ENCODE measurements at regions not wholly inside any gene's neighbourhood (a gene's known extent, or its start where the extent isn't known, plus 50 kb on each side); places are given as distances from the start of the nearest gene placed in this dataset.

DNA sequence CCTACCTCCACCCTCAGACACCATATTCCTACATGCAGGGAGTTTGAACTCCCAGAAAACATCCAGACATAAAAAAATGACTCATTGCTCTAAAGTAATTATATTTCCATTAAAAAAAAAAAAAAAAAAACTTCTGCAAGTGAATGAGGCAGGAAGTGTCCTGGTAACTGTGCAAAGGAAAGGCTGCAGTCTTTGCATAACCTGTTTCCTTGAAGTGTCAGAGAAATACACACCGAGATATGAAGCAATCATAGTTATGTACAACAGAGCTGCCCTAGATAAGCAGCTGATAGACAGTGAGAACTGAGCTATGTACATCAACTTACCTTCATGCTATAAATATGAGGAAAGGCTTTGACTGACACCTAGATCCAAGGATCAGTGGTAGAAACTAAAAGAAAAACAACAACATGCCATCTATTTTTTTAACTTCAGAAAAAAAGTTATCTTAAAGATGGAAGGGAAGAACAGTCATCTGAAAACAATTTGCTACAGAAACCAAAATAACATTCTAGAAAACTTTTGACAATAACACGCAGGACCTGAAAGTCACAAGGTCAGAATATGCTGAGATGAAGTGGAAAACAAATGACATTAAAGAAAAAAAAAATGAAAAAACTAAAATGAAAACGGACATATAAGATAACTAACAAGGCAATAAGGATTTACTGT, 263.2 kb downstream of the SEC23A start:
- no peak for ATAC-seq

DNA sequence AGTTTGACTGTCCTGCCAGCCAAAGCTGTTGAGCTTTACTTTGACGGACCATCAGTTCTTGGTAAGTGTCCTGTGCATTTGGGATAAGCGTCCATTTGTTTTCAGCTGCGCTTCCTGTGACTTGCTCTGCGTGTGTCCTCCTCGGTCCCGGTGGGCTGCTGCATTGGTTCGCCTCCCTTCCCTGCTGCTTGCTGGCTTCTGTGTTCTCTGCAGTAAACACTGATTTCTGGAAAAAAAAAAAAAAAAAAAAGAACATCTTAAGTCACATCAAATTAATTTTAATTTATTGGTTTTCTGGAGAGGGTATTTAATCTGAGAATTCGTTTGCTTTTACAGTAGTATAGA, 264.1 kb downstream of the SEC23A start:
- ATAC-seq: no peak

DNA sequence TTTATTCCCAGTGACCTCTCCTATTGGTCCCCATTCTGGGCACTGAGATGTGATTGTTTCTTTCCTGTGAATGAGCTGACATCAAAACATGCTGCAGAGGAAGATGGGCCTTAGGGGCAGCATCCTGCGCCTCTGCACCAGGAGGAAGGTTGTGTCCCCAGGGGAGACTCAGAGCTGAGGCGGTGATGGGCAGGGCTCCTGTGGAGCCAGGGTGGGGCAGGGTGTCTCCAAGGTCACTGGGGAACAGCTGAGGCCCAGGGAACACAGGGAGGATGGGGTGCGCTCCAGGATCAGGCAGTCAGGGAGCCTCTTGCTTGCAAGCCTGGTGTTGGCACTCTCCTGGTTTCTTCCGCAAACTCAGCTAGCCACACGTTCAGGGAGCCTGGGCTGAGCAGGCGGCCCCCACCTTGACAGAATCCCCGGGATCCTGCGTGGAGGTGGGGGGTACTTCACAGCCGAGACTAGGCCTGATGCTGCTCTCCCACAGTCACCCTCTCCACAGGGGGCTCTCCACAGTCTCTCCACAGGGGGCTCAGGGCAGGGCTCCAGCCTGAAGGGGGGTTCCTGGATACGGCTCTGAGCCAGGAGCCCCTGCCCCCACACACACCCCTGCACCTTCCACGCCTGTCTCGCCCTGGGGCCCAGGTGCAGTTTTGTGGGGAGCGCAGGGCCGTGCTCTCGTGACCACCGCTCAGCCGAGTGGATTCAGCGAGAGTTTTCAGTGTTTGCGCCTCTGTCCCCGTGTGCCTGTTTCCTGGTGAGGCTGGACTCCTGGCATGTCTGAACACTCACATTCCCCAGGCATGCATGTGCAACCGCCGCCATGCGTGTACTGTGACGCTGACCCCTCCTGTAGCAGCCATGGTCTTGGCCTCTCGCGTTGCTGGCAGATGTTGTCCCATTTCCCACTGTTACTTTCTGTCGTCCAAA, 264.7 kb downstream of the SEC23A start:
- ATAC-seq: no peak

DNA sequence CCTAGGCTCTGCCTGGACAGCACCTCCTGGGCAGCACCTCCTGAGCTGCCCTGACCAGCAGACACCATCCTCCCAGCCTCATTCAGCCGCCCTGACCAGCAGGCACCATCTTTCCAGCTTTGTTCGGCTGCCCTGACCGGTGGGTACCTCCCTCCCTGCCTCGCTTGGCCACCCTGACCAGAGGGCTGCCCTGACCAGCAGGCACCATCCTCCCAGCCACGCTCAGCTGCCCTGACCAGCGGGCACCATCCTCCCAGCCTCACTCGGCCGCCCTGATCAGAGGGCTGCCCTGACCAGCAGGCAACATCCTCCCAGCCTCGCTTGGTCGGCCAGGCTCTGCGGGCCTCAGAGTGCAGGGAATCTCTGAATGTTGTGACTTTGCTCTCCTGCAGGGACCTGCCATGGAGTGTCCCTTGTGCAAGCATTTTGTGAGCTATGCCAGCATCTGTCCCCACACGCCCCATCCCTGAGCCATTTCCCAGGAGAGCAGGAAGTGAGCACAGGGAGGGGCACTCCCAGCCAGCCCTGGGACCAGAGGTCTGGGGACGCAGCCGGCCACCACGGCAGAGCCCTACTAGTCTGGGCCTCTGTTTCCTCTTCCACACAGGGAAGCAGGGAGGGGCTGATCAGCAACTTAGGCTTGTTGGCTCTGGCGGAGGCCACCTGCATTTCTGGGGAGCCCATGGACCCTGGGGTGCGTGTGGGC, 265.5 kb downstream of the SEC23A start:
- no peak for ATAC-seq

DNA sequence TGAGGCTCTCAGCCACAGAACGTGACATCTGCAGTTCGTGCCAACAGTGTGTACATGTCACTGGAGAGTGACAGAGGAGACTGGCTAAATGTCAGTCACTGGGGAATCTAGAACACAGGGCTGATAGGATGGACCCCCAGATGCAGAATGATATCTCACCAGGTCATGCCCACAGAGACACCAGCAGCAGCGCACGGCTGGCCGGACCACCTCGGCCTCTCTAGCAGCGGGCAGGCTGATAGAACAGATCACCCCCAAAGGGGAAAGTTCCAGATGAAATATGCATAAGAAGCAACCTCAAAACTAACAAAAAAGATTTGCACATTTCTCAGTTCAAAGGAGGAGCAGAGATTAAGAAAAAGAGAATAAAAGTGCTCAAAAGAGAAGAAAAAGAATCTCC, 266.5 kb downstream of the SEC23A start:
- no peak for ATAC-seq

DNA sequence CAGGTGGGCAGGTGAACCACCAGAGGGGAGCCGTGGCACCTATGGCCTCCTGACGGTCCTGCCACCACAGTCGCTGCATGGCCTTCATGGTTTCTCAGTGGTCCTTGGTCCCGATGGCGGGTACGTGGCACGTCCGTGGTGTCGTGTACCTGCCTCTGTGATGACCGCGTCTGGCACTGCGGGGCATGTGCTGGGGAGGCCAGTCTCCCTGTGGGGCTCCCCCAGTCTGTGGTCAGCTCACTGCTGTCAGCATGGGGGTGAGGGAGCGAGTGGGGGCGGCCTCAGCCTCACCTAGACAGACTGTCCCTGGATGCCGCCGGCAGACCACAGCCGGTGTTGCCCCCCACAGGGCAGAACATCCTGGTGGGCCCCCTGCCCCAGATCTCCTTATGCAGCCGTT, 267.2 kb downstream of the SEC23A start:
- no peak for ATAC-seq

DNA sequence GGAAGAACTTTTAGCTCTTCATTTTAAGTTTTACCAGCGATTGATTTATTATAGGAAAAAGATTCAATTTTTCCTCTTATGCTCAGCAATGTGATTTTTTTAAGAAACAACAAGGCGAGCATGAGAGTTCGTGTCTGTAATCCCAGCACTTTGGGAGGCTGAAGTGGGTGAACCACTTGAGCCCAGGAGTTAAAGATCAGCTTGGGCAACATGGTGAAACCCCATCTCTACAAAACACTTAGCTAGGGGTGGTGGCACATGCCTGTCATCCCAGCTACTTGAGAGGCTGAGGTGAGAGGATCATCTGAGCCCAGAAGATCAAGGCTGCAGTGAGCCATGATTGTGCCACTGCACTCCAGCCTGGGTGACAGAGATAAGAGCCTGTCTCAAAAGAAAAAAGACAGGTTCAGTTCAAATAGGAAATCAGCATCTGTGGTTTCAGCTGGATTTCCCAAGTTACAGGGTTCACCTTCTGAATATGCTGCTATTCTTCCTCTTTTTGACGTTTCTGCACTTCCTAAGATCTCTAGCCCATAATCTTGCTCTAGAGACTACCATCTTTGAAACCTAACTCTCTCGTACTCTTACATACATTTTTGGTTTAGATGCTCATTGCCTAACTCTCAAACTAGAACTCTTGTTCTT, 274.7 kb downstream of the SEC23A start:
- no peak for ATAC-seq

DNA sequence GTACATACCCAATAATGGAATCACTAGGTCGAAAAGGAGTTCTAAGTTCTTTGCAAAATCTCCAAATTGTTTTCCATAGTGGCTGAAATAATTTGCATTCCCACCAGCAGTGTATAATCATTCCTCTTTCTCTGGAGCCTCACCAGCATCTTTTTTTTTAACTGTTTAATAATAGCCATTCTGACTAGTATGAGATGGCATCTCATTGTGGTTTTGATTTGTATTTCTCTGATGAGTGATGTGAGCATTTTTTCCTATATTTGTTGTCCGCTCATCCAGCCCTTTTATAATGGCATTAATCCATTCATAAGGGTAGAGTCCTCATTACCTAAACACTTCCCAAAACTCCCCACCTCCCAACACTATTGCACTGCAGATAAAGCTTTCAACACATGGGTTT, 278.3 kb downstream of the SEC23A start:
- no peak for ATAC-seq

DNA sequence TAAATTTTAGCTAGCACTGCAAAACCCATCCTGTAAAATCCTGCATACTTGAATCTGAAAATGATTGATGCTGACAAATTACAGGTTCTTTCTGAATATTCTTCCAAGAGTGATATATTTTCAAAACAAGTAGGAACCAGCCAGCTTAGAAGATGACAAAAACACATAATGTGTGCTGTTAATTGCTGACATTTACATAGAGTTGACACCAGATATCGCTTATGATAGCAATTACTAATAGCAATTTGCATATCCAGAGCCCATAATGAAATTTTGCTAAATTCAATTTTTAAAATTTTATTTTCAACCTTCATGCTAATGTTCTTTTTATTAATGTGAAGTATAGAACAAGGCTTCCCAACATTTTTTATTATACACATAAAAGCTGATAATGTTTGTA, 284.5 kb downstream of the SEC23A start:
- no peak for ATAC-seq

DNA sequence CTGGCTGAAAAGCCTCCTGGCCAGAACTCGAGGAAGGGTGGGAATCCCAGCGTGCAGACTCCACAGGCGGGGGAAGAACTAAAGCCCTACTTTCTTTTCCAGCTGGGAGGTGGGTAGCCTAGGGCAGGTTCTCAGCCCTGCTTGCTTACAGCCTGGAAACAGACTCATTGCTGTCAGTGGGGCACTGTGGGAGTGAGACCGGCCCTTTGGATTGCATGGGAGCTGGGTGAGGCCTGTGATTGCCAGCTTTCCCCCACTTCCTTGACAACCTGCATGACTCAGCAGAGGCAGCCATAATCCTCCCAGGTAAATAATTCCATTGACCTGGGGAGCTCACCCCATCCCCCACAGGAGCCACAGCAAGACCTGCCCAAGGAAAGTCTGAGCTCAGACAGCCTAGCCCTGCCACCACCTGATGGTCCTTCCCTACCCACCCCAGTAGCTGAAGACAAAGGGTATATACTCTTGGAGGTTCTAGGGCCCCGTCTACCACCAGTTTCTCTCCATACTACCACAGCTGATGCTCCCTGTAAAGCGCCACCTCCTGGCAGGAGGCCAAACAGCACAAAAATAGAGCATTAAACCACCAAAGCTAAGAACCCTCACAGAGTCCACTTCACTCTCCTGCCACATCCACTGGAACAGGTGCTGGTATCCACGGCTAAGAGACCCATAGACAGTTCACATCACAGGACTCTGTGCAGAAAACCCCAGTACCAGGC, 294.1 kb downstream of the SEC23A start:
- ATAC-seq: no peak

DNA sequence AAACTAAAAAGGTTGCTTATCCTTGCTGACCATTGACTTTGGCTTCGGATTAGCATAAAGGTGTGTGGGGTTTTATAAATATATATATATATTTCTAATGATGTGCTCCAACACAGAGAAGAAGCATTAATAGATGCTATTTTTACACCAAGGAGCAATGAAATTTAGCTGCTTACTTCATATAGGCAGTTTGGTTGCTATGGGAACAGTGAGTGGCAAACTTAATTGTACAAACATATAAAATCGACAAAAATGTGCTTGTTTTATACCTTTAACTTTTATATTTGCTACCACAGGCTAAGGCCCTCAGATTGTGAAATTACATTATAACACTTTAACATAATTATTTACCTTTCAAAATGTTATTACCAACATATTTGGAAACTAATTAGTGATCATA, 303.4 kb downstream of the SEC23A start:
- ATAC-seq: no peak

DNA sequence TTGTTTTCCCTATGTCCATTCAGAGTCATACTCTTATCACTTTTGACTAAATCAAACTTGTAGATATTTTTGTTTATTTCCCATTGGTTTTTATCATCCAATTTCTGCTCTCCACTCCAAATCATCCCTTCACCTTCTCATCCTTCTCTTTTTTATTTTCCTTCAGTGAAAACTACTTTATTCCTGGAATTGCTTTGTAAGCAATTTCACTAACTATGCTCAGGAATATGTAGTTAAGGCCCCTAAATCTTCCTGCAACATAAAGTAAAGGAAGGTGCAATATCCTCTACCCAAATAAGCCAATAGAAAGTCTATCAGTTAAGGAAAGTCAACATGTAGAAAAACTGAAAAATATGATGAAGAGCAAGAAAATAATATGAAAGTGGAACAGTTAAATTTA, 308.4 kb downstream of the SEC23A start:
- ATAC-seq: no peak

DNA sequence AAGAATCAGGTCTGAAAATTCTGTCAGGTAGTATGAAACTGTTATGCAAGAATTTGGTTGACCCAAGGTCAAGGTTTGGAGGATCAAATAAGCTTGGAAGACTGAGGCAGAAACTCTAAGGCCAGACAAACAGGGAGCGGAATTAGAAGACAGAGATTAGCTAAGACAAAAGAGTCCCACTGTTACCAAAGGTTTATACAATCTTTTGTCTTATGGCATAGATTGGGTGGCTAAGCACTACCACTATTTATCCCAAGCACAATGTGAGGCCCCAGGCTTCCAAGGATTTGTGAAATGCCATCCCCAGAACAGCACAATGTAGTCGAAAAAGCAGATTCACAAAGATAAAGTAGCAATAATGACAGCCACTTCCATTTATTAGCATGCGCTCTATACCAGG, 311.2 kb downstream of the SEC23A start:
- no peak for ATAC-seq

DNA sequence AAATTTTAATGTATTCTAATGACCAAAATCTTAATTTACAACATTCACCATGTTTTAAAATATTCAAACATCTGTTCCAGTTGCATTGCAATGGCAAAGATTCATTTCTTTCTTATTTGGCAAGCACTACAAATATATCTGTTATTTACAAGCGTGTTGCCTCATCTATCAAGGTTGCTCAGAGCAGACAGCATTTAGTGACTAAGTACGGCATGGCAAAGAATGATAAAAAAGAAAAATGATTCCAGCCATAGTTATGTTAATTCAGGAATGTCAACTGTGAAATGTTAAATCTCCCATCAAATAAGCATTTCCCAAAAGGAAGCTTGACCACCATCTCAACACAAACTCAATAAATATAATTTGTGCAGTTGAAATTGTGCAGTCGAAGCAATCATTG, 312.1 kb downstream of the SEC23A start:
- ATAC-seq: no peak

DNA sequence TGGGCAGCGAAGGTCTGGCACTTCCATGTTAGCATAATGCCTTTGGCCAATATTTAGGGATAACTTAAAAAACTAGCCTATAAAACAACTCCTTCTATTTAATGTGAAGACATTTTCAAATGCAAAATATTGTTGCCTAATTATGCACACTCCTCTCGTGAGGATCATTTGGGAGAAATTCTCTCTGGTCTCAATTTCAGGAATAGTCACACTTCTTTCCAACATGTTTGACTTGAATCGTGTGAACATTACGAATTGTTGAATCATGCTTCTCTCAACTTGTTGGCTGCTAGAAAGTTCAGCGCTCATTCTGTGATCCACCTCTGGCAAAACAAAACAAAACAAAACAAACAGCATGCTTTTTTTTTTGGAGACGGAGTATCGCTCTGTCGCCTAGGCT, 313.2 kb downstream of the SEC23A start:
- ATAC-seq: no peak

DNA sequence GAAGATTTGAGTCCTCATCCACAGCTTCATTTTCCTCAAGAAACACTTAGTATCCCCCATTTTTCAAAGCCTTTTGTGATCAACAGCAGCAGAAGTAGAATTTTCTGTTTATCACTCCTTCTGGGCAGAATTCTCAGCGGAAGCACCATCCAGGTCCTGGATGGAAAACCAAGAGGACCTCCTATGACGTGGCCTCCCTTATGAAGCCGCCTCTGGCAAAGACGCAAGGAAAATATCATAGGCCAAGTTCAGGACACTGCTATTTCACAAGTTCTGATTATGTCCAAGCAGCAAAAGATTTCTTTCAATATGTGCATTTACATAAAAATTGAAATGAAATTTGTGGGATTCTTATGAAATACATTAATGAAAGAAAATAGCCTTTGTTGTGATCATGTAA, 315.0 kb downstream of the SEC23A start:
- no peak for ATAC-seq

DNA sequence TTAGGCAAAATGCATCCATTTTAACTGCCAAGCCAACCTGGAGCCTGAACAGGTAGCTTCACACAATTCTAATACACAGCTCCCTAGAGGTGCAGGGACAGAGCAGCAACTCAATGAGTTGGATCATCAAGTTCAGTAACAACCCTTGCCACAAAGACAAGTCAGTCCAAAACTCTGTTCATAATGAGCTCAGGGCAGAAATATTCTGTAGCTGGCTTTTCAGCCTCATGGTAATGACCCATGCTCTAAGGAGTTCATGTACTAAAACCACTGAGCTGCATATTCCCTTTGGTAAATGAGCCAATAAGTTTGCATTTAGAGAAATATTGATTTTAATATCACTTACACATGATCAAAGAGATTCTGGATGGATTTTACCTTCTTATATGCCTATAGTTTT, 316.1 kb downstream of the SEC23A start:
- ATAC-seq: no peak

DNA sequence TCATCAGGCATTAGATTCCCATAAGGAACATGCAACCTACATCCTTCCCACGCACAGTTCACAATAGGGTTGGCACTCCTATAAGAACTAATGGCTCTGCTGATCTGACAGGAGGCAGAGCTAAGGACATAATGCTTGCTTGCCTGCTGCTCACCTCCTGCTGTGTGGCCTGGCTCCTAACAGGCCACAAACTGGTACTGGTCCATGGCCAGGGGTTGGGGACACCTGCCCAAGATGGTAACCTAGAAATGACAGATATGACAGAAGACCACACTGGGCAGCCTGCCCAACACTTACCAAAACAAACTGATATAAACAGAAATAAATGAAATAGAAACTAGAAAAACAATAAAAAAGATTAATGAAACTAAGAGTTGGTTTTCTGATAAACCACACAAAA, 325.6 kb downstream of the SEC23A start:
- ATAC-seq: no peak

DNA sequence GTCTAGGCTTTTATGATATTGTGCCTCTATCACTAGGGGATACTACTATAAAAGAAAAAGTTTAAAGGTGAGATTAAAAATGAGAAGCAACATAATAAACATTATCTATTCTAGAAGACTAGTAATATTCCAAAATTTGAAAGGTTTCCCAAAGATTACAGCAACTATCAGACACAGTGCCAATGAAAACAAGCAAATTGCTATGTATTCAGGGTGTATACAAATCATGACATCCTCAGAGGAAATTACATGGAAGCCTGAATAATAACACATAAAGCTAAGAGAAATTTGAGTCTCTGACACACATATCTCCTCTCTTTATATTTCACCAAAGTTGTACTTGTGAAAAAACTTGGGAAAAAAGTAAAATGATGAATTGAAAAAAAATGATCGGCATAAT, 327.0 kb downstream of the SEC23A start:
- ATAC-seq: no peak

DNA sequence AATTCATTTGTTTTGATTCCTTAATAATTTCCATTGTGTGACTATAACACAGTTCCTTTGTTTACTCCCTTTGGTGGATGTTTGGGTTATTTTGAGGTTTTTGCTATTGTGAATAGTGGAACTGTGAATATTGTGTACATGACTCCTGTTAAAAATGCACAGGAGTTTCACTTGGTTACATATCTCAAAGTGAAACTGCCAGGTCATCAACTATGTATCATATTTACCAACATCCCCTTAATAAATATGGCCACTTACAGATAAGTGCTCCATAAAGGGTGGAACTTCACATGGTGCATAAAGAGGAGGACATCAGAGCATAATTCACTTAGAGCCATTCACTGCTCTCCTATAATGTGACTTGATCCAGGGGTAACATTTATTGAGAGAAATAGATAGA, 328.9 kb downstream of the SEC23A start:
- no peak for ATAC-seq

DNA sequence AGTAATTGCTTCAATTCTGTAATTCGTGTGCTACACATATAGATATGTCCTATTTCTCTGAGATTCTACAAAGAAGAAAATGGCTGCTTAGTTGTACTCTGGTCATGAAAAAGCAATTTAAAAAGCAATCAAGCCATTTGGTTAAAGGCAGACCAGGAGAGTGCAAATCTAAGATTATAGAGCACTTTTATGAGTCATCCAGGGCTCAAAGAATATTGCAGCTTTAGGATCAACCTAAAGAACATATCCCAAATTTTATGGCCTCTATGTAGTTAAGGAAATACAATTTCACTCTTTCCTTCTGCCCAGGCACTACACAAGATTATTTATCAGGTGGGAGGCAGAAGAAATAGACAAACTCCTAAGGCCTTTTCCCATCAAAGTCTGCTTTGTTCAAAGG, 332.8 kb downstream of the SEC23A start:
- no peak for ATAC-seq

DNA sequence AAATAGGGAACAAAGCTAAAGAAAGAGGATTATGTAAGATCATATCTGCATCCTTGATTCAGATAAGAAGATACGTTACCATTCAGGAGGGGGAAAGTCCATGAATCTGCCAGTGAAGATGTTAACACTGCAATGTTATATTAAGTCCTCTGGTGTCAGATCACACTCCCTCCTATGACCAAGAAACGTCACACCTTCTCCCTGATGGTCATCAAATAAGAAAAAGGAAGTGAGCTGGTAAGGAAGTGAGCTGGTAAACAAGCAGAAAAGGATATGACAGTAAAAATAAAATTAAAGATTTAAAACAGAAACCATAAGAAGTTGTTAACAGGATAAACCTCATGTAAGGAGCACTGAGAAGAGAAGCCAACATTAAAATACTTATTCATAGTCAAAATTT, 340.2 kb downstream of the SEC23A start:
- ATAC-seq: no peak

DNA sequence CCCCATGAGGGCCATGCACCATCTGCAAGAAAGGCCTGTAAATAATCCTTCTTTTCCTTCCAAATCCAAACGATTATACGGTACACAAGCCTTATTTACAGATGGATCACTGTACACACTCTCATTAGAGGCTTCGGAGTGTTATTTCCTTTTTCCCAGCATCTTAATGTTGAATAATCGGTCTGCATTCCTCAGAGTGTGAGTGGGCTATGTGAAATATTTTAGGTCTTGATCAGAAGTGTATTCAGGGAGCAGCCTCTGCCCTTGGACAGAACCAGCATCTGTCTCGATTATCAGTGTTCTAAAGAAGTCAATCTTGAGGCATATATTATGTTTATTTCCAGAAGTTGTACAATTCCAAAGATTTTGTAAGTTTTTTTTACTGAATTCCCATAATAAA, 340.6 kb downstream of the SEC23A start:
- no peak for ATAC-seq
